M059J (cell line): ENCODE measurements at regions not wholly inside any gene's neighbourhood (a gene's known extent, or its start where the extent isn't known, plus 50 kb on each side); places are given as distances from the start of the nearest gene placed in this dataset.

Experiments
- DNase-seq: peaks from one replicate; pipeline ENCODE4 v3.0.0-alpha.2; 2012; ENCODE audit warnings: low read depth

GRCh38 chr2:103268841-103269498, 507.1 kb downstream of the TMEM182 start:
- no peak for DNase-seq

- DNase-seq, result no peak
Measured at GRCh38 chr2:103276869-103277268, 515.0 kb downstream of the TMEM182 start.

GRCh38 chr2:103284750-103285149, 522.9 kb downstream of the TMEM182 start:
- no peak for DNase-seq

GRCh38 chr2:103285354-103285753, 523.5 kb downstream of the TMEM182 start:
- no peak for DNase-seq

- no peak for DNase-seq
Measured at GRCh38 chr2:103287746-103288145, 525.9 kb downstream of the TMEM182 start.

- DNase-seq, result no peak
Measured at GRCh38 chr2:103288696-103289095, 526.9 kb downstream of the TMEM182 start.

- DNase-seq, result no peak
Measured at GRCh38 chr2:103289105-103289725, 527.4 kb downstream of the TMEM182 start.

GRCh38 chr2:103292573-103292972, 530.7 kb downstream of the TMEM182 start:
- no peak for DNase-seq

GRCh38 chr2:103293067-103293741, 531.4 kb downstream of the TMEM182 start:
- DNase-seq, result no peak

GRCh38 chr2:103293742-103294077, 531.9 kb downstream of the TMEM182 start:
- DNase-seq, result no peak

- no peak for DNase-seq
Measured at GRCh38 chr2:103294420-103294819, 532.6 kb downstream of the TMEM182 start.

- no peak for DNase-seq
Measured at GRCh38 chr2:103295591-103295990, 533.8 kb downstream of the TMEM182 start.

- DNase-seq, result no peak
Measured at GRCh38 chr2:103324671-103325070, 562.8 kb downstream of the TMEM182 start.

- no peak for DNase-seq
Measured at GRCh38 chr2:103327386-103327785, 565.6 kb downstream of the TMEM182 start.

GRCh38 chr2:103327966-103328365, 566.1 kb downstream of the TMEM182 start:
- DNase-seq, result no peak

GRCh38 chr2:103335403-103335802, 573.6 kb downstream of the TMEM182 start:
- no peak for DNase-seq

GRCh38 chr2:103338819-103339218, 577.0 kb downstream of the TMEM182 start:
- no peak for DNase-seq

GRCh38 chr2:103346780-103347179, 584.9 kb downstream of the TMEM182 start:
- no peak for DNase-seq

- no peak for DNase-seq
Measured at GRCh38 chr2:103353774-103354173, 591.9 kb downstream of the TMEM182 start.

GRCh38 chr2:103355287-103355686, 593.5 kb downstream of the TMEM182 start:
- DNase-seq, result no peak

- DNase-seq, result no peak
Measured at GRCh38 chr2:103361712-103362111, 599.9 kb downstream of the TMEM182 start.

- no peak for DNase-seq
Measured at GRCh38 chr2:103363639-103364038, 601.8 kb downstream of the TMEM182 start.

GRCh38 chr2:103364177-103364576, 602.3 kb downstream of the TMEM182 start:
- DNase-seq, result no peak
